Neural cell (in vitro differentiated cells): ENCODE measurements at regions not wholly inside any gene's neighbourhood (a gene's known extent, or its start where the extent isn't known, plus 50 kb on each side); places are given as distances from the start of the nearest gene placed in this dataset.

Experiments
- EP300 ChIP-seq: fragments of 450-650 bp; conservative IDR thresholded peaks from 2 replicates; pipeline ENCODE4 v1.6.1; 2014; ENCODE audit warnings: antibody characterized with exemption, mild to moderate bottlenecking, moderate library complexity; ENCODE audit not compliant: poor library complexity, severe bottlenecking
- EZH2 ChIP-seq: fragments of 200-600, 300-800 bp; shearing (Covaris generic), sonication (generic); IDR thresholded peaks from 2 replicates; pipeline ENCODE4 v1.6.1; 2014; ENCODE audit warnings: antibody characterized with exemption, low read length, borderline replicate concordance, mild to moderate bottlenecking; ENCODE audit not compliant: insufficient read depth, poor library complexity, severe bottlenecking
- POLR2AphosphoS5 ChIP-seq: IDR thresholded peaks from 2 replicates; pipeline ENCODE4 v1.6.1; 2012
- TF ChIP-seq, protein P1 (sequence below): fragments of 450-650 bp; IDR thresholded peaks from 2 replicates; pipeline ENCODE4 v1.5.1; 2014; ENCODE audit warnings: antibody characterized with exemption, mild to moderate bottlenecking, moderate library complexity; ENCODE audit not compliant: poor library complexity, severe bottlenecking
- TF ChIP-seq, protein P2 (sequence below): IDR thresholded peaks from 2 replicates; pipeline ENCODE4 v1.6.1; 2012; ENCODE audit warnings: borderline replicate concordance

DNA sequence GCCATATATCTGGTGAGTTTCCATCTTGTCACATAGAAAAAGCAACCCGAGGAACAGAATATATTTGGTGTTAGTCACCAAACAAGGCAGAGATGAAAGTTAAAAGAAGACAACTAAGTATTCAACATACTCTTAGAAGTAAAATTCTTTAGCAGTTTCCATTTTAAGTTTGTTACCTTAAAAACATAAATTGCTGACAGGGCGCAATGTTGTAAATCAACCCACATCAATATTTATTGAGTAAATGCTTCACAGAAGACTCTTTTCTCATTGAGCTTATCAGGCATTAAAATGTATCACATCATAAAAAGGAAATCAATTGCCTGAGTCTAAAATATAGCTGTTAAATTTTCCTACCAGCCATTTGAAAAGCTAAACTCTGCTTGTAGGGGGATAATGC lies 603.0 kb downstream of the FBXO15 start:
- TF ChIP-seq EZH2 (no peak), POLR2AphosphoS5 (no peak), EP300 (no peak)
- TF ChIP-seq, protein P1, sequence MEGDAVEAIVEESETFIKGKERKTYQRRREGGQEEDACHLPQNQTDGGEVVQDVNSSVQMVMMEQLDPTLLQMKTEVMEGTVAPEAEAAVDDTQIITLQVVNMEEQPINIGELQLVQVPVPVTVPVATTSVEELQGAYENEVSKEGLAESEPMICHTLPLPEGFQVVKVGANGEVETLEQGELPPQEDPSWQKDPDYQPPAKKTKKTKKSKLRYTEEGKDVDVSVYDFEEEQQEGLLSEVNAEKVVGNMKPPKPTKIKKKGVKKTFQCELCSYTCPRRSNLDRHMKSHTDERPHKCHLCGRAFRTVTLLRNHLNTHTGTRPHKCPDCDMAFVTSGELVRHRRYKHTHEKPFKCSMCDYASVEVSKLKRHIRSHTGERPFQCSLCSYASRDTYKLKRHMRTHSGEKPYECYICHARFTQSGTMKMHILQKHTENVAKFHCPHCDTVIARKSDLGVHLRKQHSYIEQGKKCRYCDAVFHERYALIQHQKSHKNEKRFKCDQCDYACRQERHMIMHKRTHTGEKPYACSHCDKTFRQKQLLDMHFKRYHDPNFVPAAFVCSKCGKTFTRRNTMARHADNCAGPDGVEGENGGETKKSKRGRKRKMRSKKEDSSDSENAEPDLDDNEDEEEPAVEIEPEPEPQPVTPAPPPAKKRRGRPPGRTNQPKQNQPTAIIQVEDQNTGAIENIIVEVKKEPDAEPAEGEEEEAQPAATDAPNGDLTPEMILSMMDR, result no peak
- TF ChIP-seq, protein P2, sequence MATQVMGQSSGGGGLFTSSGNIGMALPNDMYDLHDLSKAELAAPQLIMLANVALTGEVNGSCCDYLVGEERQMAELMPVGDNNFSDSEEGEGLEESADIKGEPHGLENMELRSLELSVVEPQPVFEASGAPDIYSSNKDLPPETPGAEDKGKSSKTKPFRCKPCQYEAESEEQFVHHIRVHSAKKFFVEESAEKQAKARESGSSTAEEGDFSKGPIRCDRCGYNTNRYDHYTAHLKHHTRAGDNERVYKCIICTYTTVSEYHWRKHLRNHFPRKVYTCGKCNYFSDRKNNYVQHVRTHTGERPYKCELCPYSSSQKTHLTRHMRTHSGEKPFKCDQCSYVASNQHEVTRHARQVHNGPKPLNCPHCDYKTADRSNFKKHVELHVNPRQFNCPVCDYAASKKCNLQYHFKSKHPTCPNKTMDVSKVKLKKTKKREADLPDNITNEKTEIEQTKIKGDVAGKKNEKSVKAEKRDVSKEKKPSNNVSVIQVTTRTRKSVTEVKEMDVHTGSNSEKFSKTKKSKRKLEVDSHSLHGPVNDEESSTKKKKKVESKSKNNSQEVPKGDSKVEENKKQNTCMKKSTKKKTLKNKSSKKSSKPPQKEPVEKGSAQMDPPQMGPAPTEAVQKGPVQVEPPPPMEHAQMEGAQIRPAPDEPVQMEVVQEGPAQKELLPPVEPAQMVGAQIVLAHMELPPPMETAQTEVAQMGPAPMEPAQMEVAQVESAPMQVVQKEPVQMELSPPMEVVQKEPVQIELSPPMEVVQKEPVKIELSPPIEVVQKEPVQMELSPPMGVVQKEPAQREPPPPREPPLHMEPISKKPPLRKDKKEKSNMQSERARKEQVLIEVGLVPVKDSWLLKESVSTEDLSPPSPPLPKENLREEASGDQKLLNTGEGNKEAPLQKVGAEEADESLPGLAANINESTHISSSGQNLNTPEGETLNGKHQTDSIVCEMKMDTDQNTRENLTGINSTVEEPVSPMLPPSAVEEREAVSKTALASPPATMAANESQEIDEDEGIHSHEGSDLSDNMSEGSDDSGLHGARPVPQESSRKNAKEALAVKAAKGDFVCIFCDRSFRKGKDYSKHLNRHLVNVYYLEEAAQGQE, result no peak
